Fibroblast of the aortic adventitia (primary cell): ENCODE measurements at regions not wholly inside any gene's neighbourhood (a gene's known extent, or its start where the extent isn't known, plus 50 kb on each side); places are given as distances from the start of the nearest gene placed in this dataset.

Source experiments
- DNase-seq: peaks from one replicate; pipeline ENCODE4 v3.0.0-alpha.2; 2010; ENCODE audit warnings: low read depth
- H3K4me3 ChIP-seq: 2 replicates; pipeline ENCODE4 v1.5.1; 2011; ENCODE audit warnings: low read depth, mild to moderate bottlenecking, control low read depth, low read length, moderate library complexity
- TF ChIP-seq, protein P1 (sequence below): IDR thresholded peaks from 2 replicates; pipeline ENCODE4 v1.5.1; 2011; ENCODE audit warnings: mild to moderate bottlenecking, low read length, control low read depth, inconsistent platforms; ENCODE audit not compliant: insufficient read depth

DNA sequence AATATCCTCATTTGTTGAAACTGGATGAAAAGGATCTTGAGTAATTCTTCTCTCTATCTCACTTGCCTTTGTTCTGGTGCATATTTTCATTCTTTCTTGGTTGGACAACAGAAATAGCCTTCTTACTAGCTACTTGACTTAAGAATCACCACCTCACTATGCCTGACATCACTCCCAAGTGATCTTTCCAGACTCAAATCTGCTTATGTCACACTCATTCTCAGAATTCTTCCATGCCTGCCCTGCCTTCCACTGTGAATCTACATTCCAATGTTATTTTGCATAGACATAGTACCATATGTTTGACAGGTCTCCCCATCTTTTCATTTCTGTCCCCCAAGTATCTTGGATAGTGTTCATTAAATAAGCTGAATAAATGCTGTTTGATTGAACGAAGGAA, 78.5 kb upstream of the DPYD start:
- TF ChIP-seq, protein P1, sequence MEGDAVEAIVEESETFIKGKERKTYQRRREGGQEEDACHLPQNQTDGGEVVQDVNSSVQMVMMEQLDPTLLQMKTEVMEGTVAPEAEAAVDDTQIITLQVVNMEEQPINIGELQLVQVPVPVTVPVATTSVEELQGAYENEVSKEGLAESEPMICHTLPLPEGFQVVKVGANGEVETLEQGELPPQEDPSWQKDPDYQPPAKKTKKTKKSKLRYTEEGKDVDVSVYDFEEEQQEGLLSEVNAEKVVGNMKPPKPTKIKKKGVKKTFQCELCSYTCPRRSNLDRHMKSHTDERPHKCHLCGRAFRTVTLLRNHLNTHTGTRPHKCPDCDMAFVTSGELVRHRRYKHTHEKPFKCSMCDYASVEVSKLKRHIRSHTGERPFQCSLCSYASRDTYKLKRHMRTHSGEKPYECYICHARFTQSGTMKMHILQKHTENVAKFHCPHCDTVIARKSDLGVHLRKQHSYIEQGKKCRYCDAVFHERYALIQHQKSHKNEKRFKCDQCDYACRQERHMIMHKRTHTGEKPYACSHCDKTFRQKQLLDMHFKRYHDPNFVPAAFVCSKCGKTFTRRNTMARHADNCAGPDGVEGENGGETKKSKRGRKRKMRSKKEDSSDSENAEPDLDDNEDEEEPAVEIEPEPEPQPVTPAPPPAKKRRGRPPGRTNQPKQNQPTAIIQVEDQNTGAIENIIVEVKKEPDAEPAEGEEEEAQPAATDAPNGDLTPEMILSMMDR = no peak
- no peak overlapping the region for H3K4me3 ChIP-seq
- peak; percentile 92 for DNase-seq

DNA sequence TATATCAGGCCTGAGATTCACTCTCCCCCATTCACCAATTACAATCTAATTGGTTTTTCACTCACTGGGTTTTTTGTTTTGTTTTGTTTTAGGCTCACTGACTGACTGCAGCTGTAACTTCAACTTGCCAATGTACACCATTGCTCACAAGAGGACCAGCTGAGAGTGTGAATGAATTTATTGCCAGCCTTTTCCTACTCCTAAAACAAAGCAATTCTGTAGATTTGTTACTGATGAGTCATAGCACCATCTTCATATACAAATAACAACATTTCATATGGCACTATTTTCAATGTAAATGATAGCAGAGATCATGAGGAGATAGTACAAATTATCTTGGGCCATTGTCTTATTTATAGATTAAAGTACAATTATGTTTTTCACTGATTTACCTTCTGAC, 76.0 kb upstream of the DPYD start:
- DNase-seq = no peak
- TF ChIP-seq, protein P1 = no peak
- H3K4me3 ChIP-seq = no peak overlapping the region

DNA sequence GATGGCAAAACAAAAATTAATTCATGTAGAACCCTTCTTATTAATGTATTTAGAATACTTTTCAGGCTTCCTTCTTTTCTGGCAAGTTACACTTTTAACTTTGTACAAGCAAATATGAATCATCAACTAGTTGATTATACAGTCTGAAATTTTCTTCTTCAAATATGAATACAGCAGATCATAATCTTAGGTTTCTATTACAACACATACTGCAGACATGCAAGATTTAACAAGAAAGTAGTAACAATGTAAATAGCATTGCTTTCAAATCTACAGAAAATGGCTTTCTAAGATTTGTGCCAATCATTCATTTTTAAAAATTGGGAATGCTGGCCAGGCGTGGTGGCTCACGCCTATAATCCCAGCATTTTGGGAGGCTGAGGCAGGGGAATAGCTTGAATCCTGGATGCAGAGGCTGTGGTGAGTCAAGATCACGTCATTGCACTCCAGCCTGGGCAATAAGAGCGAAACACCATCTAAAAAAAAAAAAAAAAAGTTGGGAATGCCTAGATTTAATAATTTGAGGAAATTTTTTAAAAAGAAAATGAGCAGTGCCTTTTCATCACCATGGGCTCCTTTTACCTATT, 68.4 kb upstream of the DPYD start:
- no peak overlapping the region for H3K4me3 ChIP-seq
- DNase-seq = peak; percentile 74
- TF ChIP-seq, protein P1 = no peak

DNA sequence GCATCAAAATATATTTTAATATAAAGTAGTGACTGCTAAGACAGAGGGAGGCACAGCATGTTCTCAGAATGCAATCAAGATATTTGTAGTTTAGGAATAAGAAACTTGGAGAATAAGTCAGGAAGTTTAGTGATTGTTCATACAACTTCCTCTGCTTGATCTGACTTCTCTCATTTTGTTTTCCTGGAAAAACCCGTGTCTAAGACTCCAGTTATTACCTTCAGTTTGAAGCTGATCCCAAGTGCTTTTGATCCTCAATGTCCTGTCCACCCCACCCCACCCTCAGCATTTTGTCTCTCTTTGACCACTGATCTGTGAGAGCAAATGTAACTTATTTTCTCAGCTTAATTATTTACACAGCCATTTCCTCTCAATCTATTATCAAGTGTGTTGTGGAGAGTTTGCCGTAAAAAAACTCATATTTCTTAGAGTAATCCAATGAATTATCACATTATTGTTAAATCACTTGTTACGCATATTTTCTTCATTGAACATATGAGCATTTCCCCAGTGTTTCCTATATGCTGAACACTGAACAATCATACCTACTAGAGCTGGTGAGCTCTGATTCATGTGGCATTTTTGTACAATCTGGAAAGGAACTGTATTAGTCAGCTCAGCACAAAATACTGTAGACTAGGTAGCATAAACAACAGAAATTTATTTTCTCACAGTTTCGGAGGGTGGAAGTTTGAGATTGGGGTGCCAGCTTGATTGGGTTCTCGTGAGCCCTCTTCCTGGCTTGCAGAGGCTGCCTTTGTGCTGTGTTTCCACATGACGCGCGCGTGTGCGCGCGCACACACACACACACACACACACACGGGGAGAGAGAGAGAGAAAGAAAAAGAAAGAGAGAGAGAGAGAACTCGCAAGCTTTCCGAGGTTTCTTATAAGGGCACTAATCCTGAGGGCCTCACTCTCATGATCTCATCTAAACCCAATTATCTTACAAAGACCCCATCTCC, 65.5 kb upstream of the DPYD start:
- no peak overlapping the region for H3K4me3 ChIP-seq
- TF ChIP-seq, protein P1 = no peak
- no peak for DNase-seq

DNA sequence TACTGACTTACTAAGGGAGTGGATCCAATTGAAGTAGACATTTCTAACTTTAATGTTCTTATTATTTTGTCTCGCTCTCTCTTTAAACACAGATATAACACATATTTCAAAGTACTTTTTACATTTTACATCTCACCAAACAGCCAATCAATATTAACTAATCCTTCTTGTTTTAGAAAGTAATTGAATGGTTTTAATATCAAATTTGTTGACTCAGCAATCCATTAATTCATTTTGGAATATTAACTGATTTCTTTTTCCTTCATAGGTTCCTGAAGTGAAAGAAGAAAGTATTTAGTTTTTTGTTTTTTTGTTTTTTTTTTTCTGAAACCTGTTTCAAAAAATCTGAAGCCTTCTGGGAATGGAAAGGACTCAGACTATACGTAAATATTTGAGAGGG, 62.3 kb upstream of the DPYD start:
- DNase-seq = no peak
- no peak overlapping the region for H3K4me3 ChIP-seq
- TF ChIP-seq, protein P1 = no peak

DNA sequence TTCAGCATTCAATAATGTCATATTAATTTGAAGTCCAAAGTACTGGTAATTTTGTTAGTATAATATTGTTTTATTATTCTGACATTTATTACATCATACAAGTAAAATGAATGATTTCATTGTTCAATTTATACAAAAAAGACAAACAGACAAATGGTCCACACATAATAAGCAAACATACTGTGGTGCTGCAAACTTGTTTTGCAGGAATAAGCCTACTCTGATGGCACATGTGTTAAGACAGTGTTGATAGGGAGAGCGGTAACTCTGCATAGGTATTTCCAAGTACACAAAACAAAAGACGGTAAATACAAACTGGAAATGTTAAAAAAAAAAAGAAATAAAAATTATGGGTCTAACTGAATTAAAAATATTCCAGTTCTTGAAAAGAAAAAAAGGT, 59.7 kb upstream of the DPYD start:
- TF ChIP-seq, protein P1 = no peak
- no peak overlapping the region for H3K4me3 ChIP-seq
- no peak for DNase-seq
